ENCODE measurements at regions not wholly inside any gene's neighbourhood (a gene's known extent, or its start where the extent isn't known, plus 50 kb on each side); places are given as distances from the start of the nearest gene placed in this dataset.

DNA sequence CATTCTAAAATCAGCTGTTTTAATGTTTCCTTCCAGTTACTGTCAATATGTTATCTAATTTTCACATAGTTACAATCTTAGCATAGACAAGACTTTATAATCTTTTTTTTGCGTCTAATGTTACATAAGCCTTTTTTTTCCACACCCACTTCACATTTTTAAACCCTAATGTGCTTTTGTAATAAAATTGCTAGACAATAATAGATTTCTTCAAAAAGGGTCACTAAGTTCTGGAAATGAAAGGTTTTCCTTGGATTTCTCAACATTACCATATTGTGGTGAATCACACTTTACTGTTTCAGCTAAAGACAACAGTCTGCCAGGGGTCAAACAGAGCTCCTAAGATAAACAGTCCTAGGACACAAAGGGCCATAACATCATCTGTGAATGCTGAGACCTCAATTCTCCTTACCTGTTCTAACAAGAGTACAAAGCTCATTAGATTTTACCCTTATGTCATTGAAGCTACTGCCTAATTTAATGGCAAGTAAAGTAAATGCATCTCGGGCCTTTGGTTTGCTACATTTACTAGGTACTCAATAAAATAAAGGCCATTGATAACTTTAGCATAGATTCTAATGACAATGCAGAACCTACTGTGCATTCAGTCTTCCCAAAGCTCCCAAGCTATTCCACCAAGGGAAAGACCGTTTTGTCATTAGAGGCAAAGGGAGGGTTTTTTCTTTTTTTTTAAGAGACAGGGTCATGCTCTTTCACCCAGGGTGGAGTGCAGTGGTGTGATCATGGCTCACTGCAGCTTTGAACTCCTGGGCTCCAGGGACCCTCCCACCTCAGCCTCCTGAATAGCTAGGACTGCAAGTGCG lies 111.2 kb upstream of the SLC38A2 start:
- no peak for DNase-seq (ENCODE audit: extremely low spot score)
- CTCF ChIA-PET, result no interaction called here
- POLR2A ChIA-PET, result interaction anchor here (0.6 to 0.9 kb wide), 2 partner anchors 9 to 108 kb away, joined by 3 read pairs; no protein-coding TSS in a partner anchor

DNA sequence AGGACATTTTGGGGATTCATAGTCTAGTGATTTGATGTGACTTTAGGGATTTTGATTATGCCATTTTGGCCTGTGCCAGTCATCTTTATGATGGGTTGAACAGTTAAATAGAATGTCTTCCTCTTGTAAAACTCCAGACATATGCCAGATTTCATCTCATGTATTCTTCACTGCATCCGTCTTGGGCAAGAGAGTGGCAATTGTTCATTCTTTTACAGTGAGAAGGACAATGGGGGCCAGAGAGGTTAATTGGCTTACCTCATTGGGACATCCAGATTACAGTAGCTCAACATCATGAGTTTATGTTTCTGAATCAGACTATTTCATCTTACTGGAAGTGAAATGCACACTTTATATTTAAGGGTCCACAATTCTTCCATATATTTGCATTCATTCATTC lies 108.2 kb upstream of the SLC38A2 start:
- DNase-seq (ENCODE audit: extremely low spot score), result no peak
- ChIA-PET POLR2A (no interaction called here), CTCF (no interaction called here)
- TF ChIP-seq FOXA1 (IDR thresholded peaks at IDR 0.05), result no peak
- TF ChIP-seq ARNT (IDR thresholded peaks at IDR 0.05), result no peak
- no peak for TF ChIP-seq ELF4 (IDR thresholded peaks at IDR 0.05)
- no peak for TF ChIP-seq FOXK2 (IDR thresholded peaks at IDR 0.05)
- no peak for TF ChIP-seq TARDBP (IDR thresholded peaks at IDR 0.05)
- no peak for TF ChIP-seq FOXM1 (IDR thresholded peaks at IDR 0.05; ENCODE audit: borderline replicate concordance)
- no peak for TF ChIP-seq CTBP1 (IDR thresholded peaks at IDR 0.05; ENCODE audit: borderline replicate concordance)
- TF ChIP-seq LEF1 (IDR thresholded peaks at IDR 0.05; ENCODE audit: borderline replicate concordance), result no peak
- no peak for TF ChIP-seq SUZ12 (IDR thresholded peaks at IDR 0.05)

More for the DNA sequence above, 111.2 kb upstream of the SLC38A2 start:
- no peak for TF ChIP-seq ZNF384 (IDR thresholded peaks at IDR 0.05)
- no peak for TF ChIP-seq L3MBTL2 (conservative IDR thresholded peaks at IDR 0.05)
- TF ChIP-seq FOXM1 (IDR thresholded peaks at IDR 0.05; ENCODE audit: borderline replicate concordance), result no peak
- TF ChIP-seq, protein P1, sequence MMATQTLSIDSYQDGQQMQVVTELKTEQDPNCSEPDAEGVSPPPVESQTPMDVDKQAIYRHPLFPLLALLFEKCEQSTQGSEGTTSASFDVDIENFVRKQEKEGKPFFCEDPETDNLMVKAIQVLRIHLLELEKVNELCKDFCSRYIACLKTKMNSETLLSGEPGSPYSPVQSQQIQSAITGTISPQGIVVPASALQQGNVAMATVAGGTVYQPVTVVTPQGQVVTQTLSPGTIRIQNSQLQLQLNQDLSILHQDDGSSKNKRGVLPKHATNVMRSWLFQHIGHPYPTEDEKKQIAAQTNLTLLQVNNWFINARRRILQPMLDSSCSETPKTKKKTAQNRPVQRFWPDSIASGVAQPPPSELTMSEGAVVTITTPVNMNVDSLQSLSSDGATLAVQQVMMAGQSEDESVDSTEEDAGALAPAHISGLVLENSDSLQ (IDR thresholded peaks at IDR 0.05), result no peak
- TF ChIP-seq CTBP1 (IDR thresholded peaks at IDR 0.05; ENCODE audit: borderline replicate concordance), result no peak
- no peak for TF ChIP-seq LEF1 (IDR thresholded peaks at IDR 0.05; ENCODE audit: borderline replicate concordance)
- TF ChIP-seq HDGF (IDR thresholded peaks at IDR 0.05; ENCODE audit: borderline replicate concordance), result no peak
- no peak for TF ChIP-seq NFRKB (IDR thresholded peaks at IDR 0.05)
- no peak for TF ChIP-seq ELF4 (IDR thresholded peaks at IDR 0.05)
- no peak for TF ChIP-seq FOXK2 (IDR thresholded peaks at IDR 0.05)
- no peak for TF ChIP-seq BHLHE40 (IDR thresholded peaks at IDR 0.05; ENCODE audit: borderline replicate concordance)
- TF ChIP-seq FOXA1 (IDR thresholded peaks at IDR 0.05), result no peak
- no peak for TF ChIP-seq ARNT (IDR thresholded peaks at IDR 0.05)
- TF ChIP-seq SP1 (IDR thresholded peaks at IDR 0.05), result no peak
- TF ChIP-seq TARDBP (IDR thresholded peaks at IDR 0.05), result no peak

DNA sequence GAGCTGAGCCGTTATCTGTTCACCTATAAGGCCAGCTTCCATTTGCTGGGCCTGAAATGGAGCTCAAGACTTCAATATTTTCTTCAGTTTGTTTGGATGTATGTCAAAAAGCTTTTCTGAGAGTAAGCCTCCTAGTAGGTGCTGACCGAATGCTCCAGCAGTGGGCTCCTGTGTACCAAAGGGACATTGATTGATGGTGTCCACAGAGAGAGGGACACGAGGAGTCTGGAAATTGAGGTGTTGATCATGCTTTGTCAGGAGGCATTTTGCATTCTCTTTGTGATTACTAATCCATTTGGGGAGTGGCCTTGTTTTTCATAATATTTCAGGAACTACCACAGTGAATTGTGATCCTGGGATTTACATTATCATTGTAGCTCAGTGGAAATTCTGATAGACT lies 107.7 kb upstream of the SLC38A2 start:
- POLR2A ChIA-PET, result no interaction called here
- CTCF ChIA-PET, result no interaction called here
- DNase-seq (ENCODE audit: extremely low spot score), result no peak
- TF ChIP-seq LEF1 (IDR thresholded peaks at IDR 0.05; ENCODE audit: borderline replicate concordance) (no peak), SP1 (IDR thresholded peaks at IDR 0.05) (no peak), FOXA1 (IDR thresholded peaks at IDR 0.05) (no peak), NFRKB (IDR thresholded peaks at IDR 0.05) (no peak), BHLHE40 (IDR thresholded peaks at IDR 0.05; ENCODE audit: borderline replicate concordance) (no peak), HDGF (IDR thresholded peaks at IDR 0.05; ENCODE audit: borderline replicate concordance) (no peak), TARDBP (IDR thresholded peaks at IDR 0.05) (no peak), ARNT (IDR thresholded peaks at IDR 0.05) (no peak), SUZ12 (IDR thresholded peaks at IDR 0.05) (no peak), FOXM1 (IDR thresholded peaks at IDR 0.05; ENCODE audit: borderline replicate concordance) (no peak), CTBP1 (IDR thresholded peaks at IDR 0.05; ENCODE audit: borderline replicate concordance) (no peak), FOXK2 (IDR thresholded peaks at IDR 0.05) (no peak), ELF4 (IDR thresholded peaks at IDR 0.05) (no peak)
- TF ChIP-seq, protein P1 (IDR thresholded peaks at IDR 0.05), result no peak

DNA sequence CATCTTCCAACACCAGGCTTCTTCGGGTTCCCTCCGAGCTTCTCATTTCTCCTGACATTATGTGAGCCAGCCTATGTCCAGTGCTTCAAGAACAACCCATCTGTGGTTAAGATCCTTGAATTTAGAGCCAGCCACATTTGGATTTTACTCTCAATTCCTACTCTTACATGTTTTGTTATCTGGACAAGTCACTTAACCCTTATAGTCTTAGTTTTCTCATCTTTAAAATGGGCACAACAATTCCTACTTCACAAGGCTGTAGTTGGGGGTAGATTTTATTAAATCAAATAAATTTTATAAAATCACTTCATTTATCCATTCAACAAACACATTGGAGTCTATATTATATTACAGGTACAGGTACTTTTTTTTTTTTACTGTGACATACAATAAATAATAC lies 105.5 kb upstream of the SLC38A2 start:
- ChIA-PET POLR2A (no interaction called here), CTCF (no interaction called here)
- no peak for DNase-seq (ENCODE audit: extremely low spot score)
- no peak for TF ChIP-seq SUZ12 (IDR thresholded peaks at IDR 0.05)
- TF ChIP-seq ARNT (IDR thresholded peaks at IDR 0.05), result no peak
- no peak for TF ChIP-seq LEF1 (IDR thresholded peaks at IDR 0.05; ENCODE audit: borderline replicate concordance)
- TF ChIP-seq ELF4 (IDR thresholded peaks at IDR 0.05), result no peak
- TF ChIP-seq, protein P1 (IDR thresholded peaks at IDR 0.05), result no peak
- no peak for TF ChIP-seq FOXK2 (IDR thresholded peaks at IDR 0.05)
- TF ChIP-seq CTBP1 (IDR thresholded peaks at IDR 0.05; ENCODE audit: borderline replicate concordance), result no peak
- TF ChIP-seq HDGF (IDR thresholded peaks at IDR 0.05; ENCODE audit: borderline replicate concordance), result no peak
- TF ChIP-seq BHLHE40 (IDR thresholded peaks at IDR 0.05; ENCODE audit: borderline replicate concordance), result no peak
- no peak for TF ChIP-seq FOXM1 (IDR thresholded peaks at IDR 0.05; ENCODE audit: borderline replicate concordance)
- TF ChIP-seq FOXA1 (IDR thresholded peaks at IDR 0.05), result no peak
- no peak for TF ChIP-seq TARDBP (IDR thresholded peaks at IDR 0.05)

DNA sequence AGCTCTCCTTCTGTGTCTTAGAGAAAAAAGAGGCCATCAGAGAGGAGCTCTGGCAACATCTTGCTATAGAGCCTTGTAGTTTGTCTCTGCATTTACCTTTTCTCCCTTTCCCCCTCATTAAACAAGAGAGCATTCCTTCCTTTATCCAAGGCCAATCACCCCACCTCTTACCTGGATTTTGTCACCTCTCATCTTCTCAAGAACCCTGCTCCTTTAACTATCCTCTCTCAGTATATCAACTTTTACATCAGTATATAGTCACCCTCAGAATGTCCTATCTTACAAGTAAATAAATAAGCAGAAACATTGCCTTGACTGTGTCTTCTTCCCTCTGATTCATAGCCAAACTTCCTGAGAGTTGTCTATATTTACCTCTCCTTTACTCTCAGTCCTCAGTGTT lies 105.0 kb upstream of the SLC38A2 start:
- CTCF ChIA-PET, result interaction anchor here (0.6 kb wide), 1 partner anchor 499 kb away, joined by 3 read pairs; no protein-coding TSS in a partner anchor
- no peak for TF ChIP-seq FOXM1 (IDR thresholded peaks at IDR 0.05; ENCODE audit: borderline replicate concordance)
- TF ChIP-seq ELF4 (IDR thresholded peaks at IDR 0.05), result no peak
- no peak for TF ChIP-seq FOXA1 (IDR thresholded peaks at IDR 0.05)
- TF ChIP-seq ARNT (IDR thresholded peaks at IDR 0.05), result no peak
- TF ChIP-seq SP1 (IDR thresholded peaks at IDR 0.05), result no peak
- no peak for TF ChIP-seq CTBP1 (IDR thresholded peaks at IDR 0.05; ENCODE audit: borderline replicate concordance)
- no peak for TF ChIP-seq HDGF (IDR thresholded peaks at IDR 0.05; ENCODE audit: borderline replicate concordance)
- TF ChIP-seq LEF1 (IDR thresholded peaks at IDR 0.05; ENCODE audit: borderline replicate concordance), result no peak
- TF ChIP-seq NFRKB (IDR thresholded peaks at IDR 0.05), result no peak
- DNase-seq (ENCODE audit: extremely low spot score), result no peak
- POLR2A ChIA-PET, result no interaction called here

Measured in HEK293T (cell line).